ENCODE measurements at regions not wholly inside any gene's neighbourhood (a gene's known extent, or its start where the extent isn't known, plus 50 kb on each side); places are given as distances from the start of the nearest gene placed in this dataset.

DNA sequence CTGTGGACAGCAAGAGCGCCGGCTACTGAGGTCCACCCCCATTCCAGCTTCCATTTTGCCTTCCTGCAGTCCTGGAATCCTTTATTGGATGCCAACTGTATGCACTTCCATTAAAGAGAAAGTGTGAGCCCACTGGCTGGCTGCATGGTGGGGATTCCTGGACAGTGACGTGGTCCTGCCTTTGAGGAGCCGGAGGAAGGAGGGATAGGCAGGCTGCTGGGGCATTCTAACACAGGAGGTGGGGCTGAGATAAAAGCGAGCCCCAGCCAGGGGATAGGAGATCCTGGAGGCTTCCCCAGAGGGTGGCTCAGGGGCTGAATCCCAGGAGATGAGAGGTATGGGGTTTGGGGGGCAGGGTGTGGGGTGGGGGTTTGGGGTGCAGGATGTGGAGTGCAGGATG is 984.7 kb downstream of the BRD1 start:
- H4K20me1 ChIP-seq (ENCODE audit: insufficient read depth, low read length): no peaks in the 10 kb centered on the region
- H3K4ac ChIP-seq (ENCODE audit: low read depth, low read length): no peak overlapping the region
- ChIA-PET POLR2A (ENCODE audit: unreplicated experiment) (no interaction called here), CTCF (no interaction called here)
- H3K14ac ChIP-seq (replicated peaks; ENCODE audit: low read depth, low read length): no peak overlapping the region
- no peak overlapping the region for H3K56ac ChIP-seq (ENCODE audit: extremely low read depth, insufficient read depth, low read length)
- no peak overlapping the region for H3K27ac ChIP-seq (ENCODE audit: insufficient read depth, low read length)
- no peaks in the 10 kb centered on the region for H3K36me3 ChIP-seq (ENCODE audit: control insufficient read depth, insufficient read depth, low read length)
- H2BK20ac ChIP-seq (ENCODE audit: low read depth, low read length): no peak overlapping the region
- no peak for TF ChIP-seq CHD1 (IDR thresholded peaks at IDR 0.05; ENCODE audit: low read depth, low read length)
- no peak for TF ChIP-seq FOS (IDR thresholded peaks at IDR 0.05; ENCODE audit: low read depth, low read length)
- TF ChIP-seq, protein P1, sequence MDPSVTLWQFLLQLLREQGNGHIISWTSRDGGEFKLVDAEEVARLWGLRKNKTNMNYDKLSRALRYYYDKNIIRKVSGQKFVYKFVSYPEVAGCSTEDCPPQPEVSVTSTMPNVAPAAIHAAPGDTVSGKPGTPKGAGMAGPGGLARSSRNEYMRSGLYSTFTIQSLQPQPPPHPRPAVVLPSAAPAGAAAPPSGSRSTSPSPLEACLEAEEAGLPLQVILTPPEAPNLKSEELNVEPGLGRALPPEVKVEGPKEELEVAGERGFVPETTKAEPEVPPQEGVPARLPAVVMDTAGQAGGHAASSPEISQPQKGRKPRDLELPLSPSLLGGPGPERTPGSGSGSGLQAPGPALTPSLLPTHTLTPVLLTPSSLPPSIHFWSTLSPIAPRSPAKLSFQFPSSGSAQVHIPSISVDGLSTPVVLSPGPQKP (IDR thresholded peaks at IDR 0.05; ENCODE audit: borderline replicate concordance, low read depth, low read length): no peak
- TF ChIP-seq BHLHE40 (IDR thresholded peaks at IDR 0.05; ENCODE audit: low read depth, low read length): no peak
- no peak for TF ChIP-seq MAFK (IDR thresholded peaks at IDR 0.05; ENCODE audit: low read depth, low read length)
- no peak for TF ChIP-seq RFX5 (IDR thresholded peaks at IDR 0.05; ENCODE audit: low read depth, low read length)
- H4K5ac ChIP-seq (ENCODE audit: low read depth, low read length): no peak overlapping the region
- DNase-seq (no peak), ATAC-seq (ENCODE audit: low read depth) (no peak)
- H3K9ac ChIP-seq (ENCODE audit: low read depth, low read length): no peak overlapping the region
- H4K8ac ChIP-seq (ENCODE audit: low read depth in 2 of 2, low read length in 2 of 2): no peak overlapping the region
- H3K9me1 ChIP-seq (ENCODE audit: insufficient read depth, low read length): no peaks in the 10 kb centered on the region
- H3K79me1 ChIP-seq (ENCODE audit: low read depth in 1 of 2, low read length in 2 of 2): no peaks in the 10 kb centered on the region
- H2BK120ac ChIP-seq (ENCODE audit: low read depth, low read length): no peak overlapping the region
- no peaks in the 10 kb centered on the region for H3K27me3 ChIP-seq (ENCODE audit: control insufficient read depth, insufficient read depth, low read length)
- no peak overlapping the region for H3K23ac ChIP-seq (ENCODE audit: low read depth, low read length)
- no peak overlapping the region for H2AK9ac ChIP-seq (replicated peaks; ENCODE audit: low read depth, low read length, poor library complexity)
- no peak overlapping the region for H3K4me3 ChIP-seq (ENCODE audit: insufficient read depth, low read depth, low read length)
- dilution Hi-C loops (cut with HindIII; ENCODE audit: low sequenced_read_pairs, unreplicated experiment) (no loop called here), in situ Hi-C loops (cut with MboI; ENCODE audit: low sequenced_read_pairs) (no loop called here), intact Hi-C loops (cut with micrococcal nuclease) (no loop called here)
- no peak overlapping the region for H2AK5ac ChIP-seq (ENCODE audit: low read depth, low read length)
- no peak overlapping the region for H2AFZ ChIP-seq (replicated peaks; ENCODE audit: low read length, poor library complexity)
- H3K18ac ChIP-seq (ENCODE audit: low read depth, low read length): no peak overlapping the region
- BruUV-seq (replicated peaks): no TSS peak
- H3K9me3 ChIP-seq (ENCODE audit: control insufficient read depth, insufficient read depth, low read length): peaks cover 63% of the 10 kb centered on the region
- WGBS, 2 experiments (ENCODE audit: extremely low coverage in 2 of 2, insufficient read length in 1 of 2): 80% methylated on average over 1 of the region's 5 CpGs; no CpG with 5 or more reads in 1 of the 2 experiments
- no peaks in the 10 kb centered on the region for H3K4me1 ChIP-seq (ENCODE audit: control insufficient read depth, insufficient read depth, low read length)
- no peak overlapping the region for H2BK5ac ChIP-seq (ENCODE audit: low read depth, low read length, poor library complexity, severe bottlenecking)
- H3K4me2 ChIP-seq (ENCODE audit: low read depth, low read length): no peak overlapping the region
- no peak overlapping the region for H2BK15ac ChIP-seq (ENCODE audit: low read depth, low read length)
- no peak overlapping the region for H4K91ac ChIP-seq (ENCODE audit: insufficient read depth, low read depth, low read length)

Data from IMR-90 (cell line).